Sigmoid colon (tissue), 4 donors: ENCODE measurements at regions not wholly inside any gene's neighbourhood (a gene's known extent, or its start where the extent isn't known, plus 50 kb on each side); places are given as distances from the start of the nearest gene placed in this dataset.

Experiments used
- CTCF ChIP-seq, 4 experiments: fragments of 450-650 bp in 3 of 4; fragments of 200-600 bp in 1 of 4; IDR thresholded peaks; one replicate each; pipeline ENCODE4 v1.5.1; 2016 to 2019; ENCODE audit warnings: antibody characterized with exemption in 4 of 4, mild to moderate bottlenecking in 3 of 4, moderate library complexity in 2 of 4
- POLR2A ChIP-seq, 2 donors: fragments of 450-650 bp; IDR thresholded peaks; one replicate each; pipeline ENCODE4 v1.6.1; 2016; ENCODE audit warnings: antibody characterized with exemption in 2 of 2, mild to moderate bottlenecking in 2 of 2, moderate library complexity in 2 of 2
- POLR2AphosphoS5 ChIP-seq, 4 donors: sonication (generic); formaldehyde crosslinking; IDR thresholded peaks; one replicate each; pipeline ENCODE4 v1.6.1; 2017; ENCODE audit warnings: antibody characterized with exemption in 4 of 4

GRCh38 chr7:156556083-156556482 lies 84.5 kb upstream of the RNF32 start:
- no peak for TF ChIP-seq CTCF (IDR thresholded peaks at IDR 0.05)
- TF ChIP-seq POLR2A (IDR thresholded peaks at IDR 0.05) = no peak
- TF ChIP-seq POLR2AphosphoS5 (IDR thresholded peaks at IDR 0.05) = no peak
